ENCODE measurements at regions not wholly inside any gene's neighbourhood (a gene's known extent, or its start where the extent isn't known, plus 50 kb on each side); places are given as distances from the start of the nearest gene placed in this dataset.
A peak's percentile ranks its signal among the peaks of the same experiment; 100 is the strongest.

- Mint-ChIP-seq H3K36me3 (no peaks in the 10 kb centered on the region), H3K9me3 (peaks cover 0 to 7% (median 1%) of the 10 kb centered on the region in 8 donors), H3K27ac (no peak overlapping the region), H3K4me1 (no peaks in the 10 kb centered on the region), H3K4me3 (no peak overlapping the region), H3K27me3 (peaks cover 6 to 12% of the 10 kb centered on the region in 2 donors)
- Histone ChIP-seq H3K9me3 (ENCODE audit: control insufficient read depth in 1 of 2, low read length in 2 of 2) (no peaks in the 10 kb centered on the region), H3K4me1 (ENCODE audit: insufficient read depth, low read length) (no peaks in the 10 kb centered on the region), H3K4me3 (ENCODE audit: low read length in 2 of 2) (no peak overlapping the region), H3K36me3 (ENCODE audit: insufficient read depth, low read length) (no peaks in the 10 kb centered on the region), H3K27ac (ENCODE audit: low read depth, low read length) (no peak overlapping the region), H3K27me3 (ENCODE audit: insufficient read depth, low read length) (no peaks in the 10 kb centered on the region)
- no peak for DNase-seq
- ChIA-PET POLR2A (ENCODE audit: partially characterized antibody) (no interaction called here), CTCF (ENCODE audit: partially characterized antibody) (no interaction called here)
- intact Hi-C loops (cut with micrococcal nuclease): no loop called here
These were observed 128.7 kb downstream of the CEP120 start for GRCh38 chr5:123294544-123294943.

GRCh38 chr5:123289210-123289609 is 134.0 kb downstream of the CEP120 start:
- POLR2A ChIA-PET (ENCODE audit: partially characterized antibody): no interaction called here
- no peaks in the 10 kb centered on the region for H3K36me3 Mint-ChIP-seq
- H3K36me3 ChIP-seq (ENCODE audit: insufficient read depth, low read length): no peaks in the 10 kb centered on the region
- peaks cover 0 to 1% (median 0%) of the 10 kb centered on the region in 8 donors for H3K9me3 Mint-ChIP-seq
- intact Hi-C loops (cut with micrococcal nuclease): no loop called here
- no peaks in the 10 kb centered on the region for H3K4me1 ChIP-seq (ENCODE audit: insufficient read depth, low read length)
- peaks cover 0 to 8% (median 1%) of the 10 kb centered on the region in 4 donors for H3K4me1 Mint-ChIP-seq
- H3K27me3 Mint-ChIP-seq: peaks cover 20 to 22% of the 10 kb centered on the region in 2 donors
- no peak overlapping the region for H3K4me3 ChIP-seq (ENCODE audit: low read length in 2 of 2)
- no peaks in the 10 kb centered on the region for H3K9me3 ChIP-seq (ENCODE audit: control insufficient read depth in 1 of 2, low read length in 2 of 2)
- CTCF ChIA-PET (ENCODE audit: partially characterized antibody): no interaction called here
- no peak overlapping the region for H3K27ac ChIP-seq (ENCODE audit: low read depth, low read length)
- no peak for DNase-seq
- H3K27me3 ChIP-seq (ENCODE audit: insufficient read depth, low read length): peaks cover 4% of the 10 kb centered on the region
- H3K4me3 Mint-ChIP-seq: no peak overlapping the region
- no peak overlapping the region for H3K27ac Mint-ChIP-seq

GRCh38 chr5:123287881-123288280 is 135.3 kb downstream of the CEP120 start:
- H3K4me1 ChIP-seq (ENCODE audit: insufficient read depth, low read length): no peaks in the 10 kb centered on the region
- peaks cover 0 to 8% (median 1%) of the 10 kb centered on the region in 4 donors for H3K4me1 Mint-ChIP-seq
- H3K27me3 Mint-ChIP-seq: peaks cover 19 to 30% of the 10 kb centered on the region in 2 donors
- intact Hi-C loops (cut with micrococcal nuclease): no loop called here
- peaks cover 4% of the 10 kb centered on the region for H3K27me3 ChIP-seq (ENCODE audit: insufficient read depth, low read length)
- no peak overlapping the region for H3K4me3 Mint-ChIP-seq
- ChIA-PET POLR2A (ENCODE audit: partially characterized antibody) (no interaction called here), CTCF (ENCODE audit: partially characterized antibody) (no interaction called here)
- H3K27ac ChIP-seq (ENCODE audit: low read depth, low read length): no peak overlapping the region
- no peak overlapping the region for H3K4me3 ChIP-seq (ENCODE audit: low read length in 2 of 2)
- H3K27ac Mint-ChIP-seq: no peak overlapping the region
- no peaks in the 10 kb centered on the region for H3K36me3 ChIP-seq (ENCODE audit: insufficient read depth, low read length)
- H3K9me3 ChIP-seq (ENCODE audit: control insufficient read depth in 1 of 2, low read length in 2 of 2): no peaks in the 10 kb centered on the region
- H3K36me3 Mint-ChIP-seq: no peaks in the 10 kb centered on the region
- no peaks in the 10 kb centered on the region for H3K9me3 Mint-ChIP-seq
- no peak for DNase-seq

- H3K4me1 ChIP-seq (ENCODE audit: insufficient read depth, low read length): no peaks in the 10 kb centered on the region
- CTCF ChIA-PET (ENCODE audit: partially characterized antibody): no interaction called here
- no peak overlapping the region for H3K4me3 ChIP-seq (ENCODE audit: low read length in 2 of 2)
- Mint-ChIP-seq H3K4me3 (no peak overlapping the region), H3K4me1 (peaks cover 0 to 8% (median 1%) of the 10 kb centered on the region in 4 donors), H3K27me3 (peaks cover 19 to 30% of the 10 kb centered on the region in 2 donors), H3K9me3 (no peaks in the 10 kb centered on the region), H3K27ac (peak overlapping the region in 1 of 7 donors; percentile 16), H3K36me3 (no peaks in the 10 kb centered on the region)
- intact Hi-C loops (cut with micrococcal nuclease): no loop called here
- no peak for DNase-seq
- POLR2A ChIA-PET (ENCODE audit: partially characterized antibody): no interaction called here
- no peaks in the 10 kb centered on the region for H3K9me3 ChIP-seq (ENCODE audit: control insufficient read depth in 1 of 2, low read length in 2 of 2)
- no peaks in the 10 kb centered on the region for H3K36me3 ChIP-seq (ENCODE audit: insufficient read depth, low read length)
- peaks cover 4% of the 10 kb centered on the region for H3K27me3 ChIP-seq (ENCODE audit: insufficient read depth, low read length)
- H3K27ac ChIP-seq (ENCODE audit: low read depth, low read length): no peak overlapping the region
These were observed 136.3 kb downstream of the CEP120 start for GRCh38 chr5:123286891-123287290.

- Histone ChIP-seq H3K27me3 (ENCODE audit: insufficient read depth, low read length) (peaks cover 4% of the 10 kb centered on the region), H3K4me3 (ENCODE audit: low read length in 2 of 2) (no peak overlapping the region), H3K9me3 (ENCODE audit: control insufficient read depth in 1 of 2, low read length in 2 of 2) (no peaks in the 10 kb centered on the region), H3K27ac (ENCODE audit: low read depth, low read length) (no peak overlapping the region), H3K36me3 (ENCODE audit: insufficient read depth, low read length) (no peaks in the 10 kb centered on the region), H3K4me1 (ENCODE audit: insufficient read depth, low read length) (no peaks in the 10 kb centered on the region)
- no peak overlapping the region for H3K4me3 Mint-ChIP-seq
- no peaks in the 10 kb centered on the region for H3K9me3 Mint-ChIP-seq
- peaks cover 21 to 24% of the 10 kb centered on the region in 2 donors for H3K27me3 Mint-ChIP-seq
- H3K4me1 Mint-ChIP-seq: peaks cover 0 to 8% (median 1%) of the 10 kb centered on the region in 4 donors
- H3K36me3 Mint-ChIP-seq: no peaks in the 10 kb centered on the region
- intact Hi-C loops (cut with micrococcal nuclease): no loop called here
- H3K27ac Mint-ChIP-seq: no peak overlapping the region
- no peak for DNase-seq
- POLR2A ChIA-PET (ENCODE audit: partially characterized antibody): no interaction called here
- CTCF ChIA-PET (ENCODE audit: partially characterized antibody): interaction anchor here (0.6 kb wide), 1 partner anchor 301 kb away, joined by 4 read pairs; no protein-coding TSS in a partner anchor
These were observed 137.8 kb downstream of the CEP120 start for GRCh38 chr5:123285122-123286023.

GRCh38 chr5:123283499-123283898 is 139.7 kb downstream of the CEP120 start:
- Mint-ChIP-seq H3K4me3 (no peak overlapping the region), H3K9me3 (no peaks in the 10 kb centered on the region), H3K36me3 (no peaks in the 10 kb centered on the region), H3K27me3 (peaks cover 20 to 21% of the 10 kb centered on the region in 2 donors), H3K4me1 (peaks cover 0 to 8% (median 1%) of the 10 kb centered on the region in 4 donors), H3K27ac (no peak overlapping the region)
- no peaks in the 10 kb centered on the region for H3K36me3 ChIP-seq (ENCODE audit: insufficient read depth, low read length)
- no peak overlapping the region for H3K27ac ChIP-seq (ENCODE audit: low read depth, low read length)
- H3K4me3 ChIP-seq (ENCODE audit: low read length in 2 of 2): no peak overlapping the region
- intact Hi-C loops (cut with micrococcal nuclease): no loop called here
- CTCF ChIA-PET (ENCODE audit: partially characterized antibody): no interaction called here
- no peak for DNase-seq
- no peaks in the 10 kb centered on the region for H3K4me1 ChIP-seq (ENCODE audit: insufficient read depth, low read length)
- H3K27me3 ChIP-seq (ENCODE audit: insufficient read depth, low read length): peaks cover 4% of the 10 kb centered on the region
- H3K9me3 ChIP-seq (ENCODE audit: control insufficient read depth in 1 of 2, low read length in 2 of 2): no peaks in the 10 kb centered on the region
- POLR2A ChIA-PET (ENCODE audit: partially characterized antibody): no interaction called here

- H3K27ac ChIP-seq (ENCODE audit: low read depth, low read length): no peak overlapping the region
- Mint-ChIP-seq H3K36me3 (no peaks in the 10 kb centered on the region), H3K9me3 (no peaks in the 10 kb centered on the region), H3K4me3 (no peak overlapping the region), H3K27ac (no peak overlapping the region), H3K4me1 (peaks cover 0 to 8% (median 1%) of the 10 kb centered on the region in 4 donors), H3K27me3 (peaks cover 20 to 21% of the 10 kb centered on the region in 2 donors)
- DNase-seq: no peak
- H3K9me3 ChIP-seq (ENCODE audit: control insufficient read depth in 1 of 2, low read length in 2 of 2): no peaks in the 10 kb centered on the region
- CTCF ChIA-PET (ENCODE audit: partially characterized antibody): no interaction called here
- intact Hi-C loops (cut with micrococcal nuclease): no loop called here
- peaks cover 4% of the 10 kb centered on the region for H3K27me3 ChIP-seq (ENCODE audit: insufficient read depth, low read length)
- POLR2A ChIA-PET (ENCODE audit: partially characterized antibody): no interaction called here
- no peaks in the 10 kb centered on the region for H3K36me3 ChIP-seq (ENCODE audit: insufficient read depth, low read length)
- no peak overlapping the region for H3K4me3 ChIP-seq (ENCODE audit: low read length in 2 of 2)
- no peaks in the 10 kb centered on the region for H3K4me1 ChIP-seq (ENCODE audit: insufficient read depth, low read length)
These were observed 140.2 kb downstream of the CEP120 start for GRCh38 chr5:123283031-123283430.

Data from CD4-positive, alpha-beta memory T cell (primary cell).